IMR-90 (cell line): ENCODE measurements at regions not wholly inside any gene's neighbourhood (a gene's known extent, or its start where the extent isn't known, plus 50 kb on each side); places are given as distances from the start of the nearest gene placed in this dataset.

Experiments used
- ATAC-seq: fragments of 200-7000 bp; cut with Tn5 transposase; 2 replicates; pipeline ENCODE4 v1.9.1; 2020; ENCODE audit warnings: low read depth, mild to moderate bottlenecking, moderate library complexity
- BruUV-seq: library from RNA; stranded (reverse); fragments of 400-500 nt; replicated peaks from 2 replicates; lab custom pipeline; 2021; lab: Mats Ljungman, UMichigan
- CTCF ChIA-PET: fragments of 300-600 bp; formaldehyde crosslinking; extraction: SDS; loops from one replicate; lab custom pipeline; 2021; ENCODE audit warnings: antibody characterized with exemption; lab: Yijun Ruan, JAX
- POLR2A ChIA-PET: fragments of 300-600 bp; sonication (Branson Sonifier 250); formaldehyde crosslinking; loops from one replicate; lab custom pipeline; 2022; ENCODE audit warnings: antibody characterized with exemption; ENCODE audit not compliant: unreplicated experiment; lab: Charles Lee
- DNase-seq: peaks from one replicate; pipeline ENCODE4 v3.0.0; 2013
- H2AFZ ChIP-seq: replicated peaks from 2 replicates; pipeline ENCODE3; 2013; ENCODE audit warnings: low read length, mild to moderate bottlenecking; ENCODE audit not compliant: poor library complexity
- H2AK5ac ChIP-seq: 2 replicates; pipeline ENCODE4 v1.6.1; 2013; ENCODE audit warnings: low read depth, low read length, inconsistent platforms
- H2AK9ac ChIP-seq: replicated peaks from 2 replicates; pipeline ENCODE3; 2013; ENCODE audit warnings: mild to moderate bottlenecking, low read depth, low read length, moderate library complexity; ENCODE audit not compliant: poor library complexity
- H2BK120ac ChIP-seq: 2 replicates; pipeline ENCODE4 v1.6.1; 2013; ENCODE audit warnings: low read depth, low read length, inconsistent platforms
- H2BK15ac ChIP-seq: 3 replicates; pipeline ENCODE4 v1.6.1; 2013; ENCODE audit warnings: low read depth, low read length, inconsistent platforms
- H2BK20ac ChIP-seq: 2 replicates; pipeline ENCODE4 v1.6.1; 2013; ENCODE audit warnings: low read depth, mild to moderate bottlenecking, inconsistent platforms, low read length, moderate library complexity
- H2BK5ac ChIP-seq: 2 replicates; pipeline ENCODE4 v1.6.1; 2013; ENCODE audit warnings: mild to moderate bottlenecking, low read depth, low read length, inconsistent platforms; ENCODE audit not compliant: poor library complexity, severe bottlenecking
- H3K14ac ChIP-seq: replicated peaks from 2 replicates; pipeline ENCODE4 v1.6.1; 2013; ENCODE audit warnings: low read depth, low read length, inconsistent platforms
- H3K18ac ChIP-seq: 2 replicates; pipeline ENCODE4 v1.6.1; 2013; ENCODE audit warnings: low read depth, low read length, control low read depth
- H3K23ac ChIP-seq: 2 replicates; pipeline ENCODE4 v1.6.1; 2013; ENCODE audit warnings: low read depth, low read length, inconsistent platforms
- H3K27ac ChIP-seq: 2 replicates; pipeline ENCODE4 v1.5.1; 2013; ENCODE audit warnings: mild to moderate bottlenecking, control low read depth, low read length; ENCODE audit not compliant: insufficient read depth
- H3K27me3 ChIP-seq: 2 replicates; pipeline ENCODE4 v1.6.1; 2013; ENCODE audit warnings: low read length; ENCODE audit not compliant: control insufficient read depth, insufficient read depth
- H3K36me3 ChIP-seq: 2 replicates; pipeline ENCODE4 v1.6.1; 2013; ENCODE audit warnings: low read length, mixed read lengths; ENCODE audit not compliant: control insufficient read depth, insufficient read depth
- H3K4ac ChIP-seq: 2 replicates; pipeline ENCODE4 v1.6.1; 2013; ENCODE audit warnings: low read depth, low read length, inconsistent platforms
- H3K4me1 ChIP-seq: 2 replicates; pipeline ENCODE4 v1.6.1; 2013; ENCODE audit warnings: low read length, mixed read lengths; ENCODE audit not compliant: control insufficient read depth, insufficient read depth
- H3K4me2 ChIP-seq: 2 replicates; pipeline ENCODE4 v1.6.1; 2013; ENCODE audit warnings: low read depth, mild to moderate bottlenecking, control low read depth, low read length, moderate library complexity
- H3K4me3 ChIP-seq: 2 replicates; pipeline ENCODE4 v1.5.1; 2013; ENCODE audit warnings: low read depth, mild to moderate bottlenecking, control low read depth, low read length, moderate library complexity; ENCODE audit not compliant: insufficient read depth
- H3K56ac ChIP-seq: 2 replicates; pipeline ENCODE4 v1.6.1; 2013; ENCODE audit warnings: low read length, inconsistent platforms; ENCODE audit not compliant: insufficient read depth; ENCODE audit errors: extremely low read depth
- H3K79me1 ChIP-seq, 2 experiments: 2 replicates each; pipeline ENCODE4 v1.6.1; 2013; ENCODE audit warnings: low read length in 2 of 2, inconsistent platforms in 1 of 2, low read depth in 1 of 2
- H3K9ac ChIP-seq: 2 replicates; pipeline ENCODE4 v1.6.1; 2013; ENCODE audit warnings: low read depth, low read length, control low read depth
- H3K9me1 ChIP-seq: 2 replicates; pipeline ENCODE4 v1.6.1; 2013; ENCODE audit warnings: low read length, inconsistent platforms; ENCODE audit not compliant: insufficient read depth
- H3K9me3 ChIP-seq: 2 replicates; pipeline ENCODE4 v1.6.1; 2013; ENCODE audit warnings: low read length; ENCODE audit not compliant: control insufficient read depth, insufficient read depth
- H4K20me1 ChIP-seq: 2 replicates; pipeline ENCODE4 v1.6.1; 2013; ENCODE audit warnings: low read length, inconsistent platforms; ENCODE audit not compliant: insufficient read depth
- H4K5ac ChIP-seq: 2 replicates; pipeline ENCODE4 v1.6.1; 2013; ENCODE audit warnings: mild to moderate bottlenecking, low read depth, low read length, control low read depth
- H4K8ac ChIP-seq, 2 experiments: 2 replicates each; pipeline ENCODE4 v1.6.1; 2013; ENCODE audit warnings: low read depth in 2 of 2, low read length in 2 of 2, control low read depth in 1 of 2, inconsistent platforms in 1 of 2
- H4K91ac ChIP-seq: 2 replicates; pipeline ENCODE4 v1.6.1; 2013; ENCODE audit warnings: low read depth, low read length, inconsistent platforms; ENCODE audit not compliant: insufficient read depth
- CEBPB ChIP-seq: IDR thresholded peaks from 2 replicates; pipeline ENCODE4 v1.6.1; 2012; ENCODE audit warnings: low read depth, low read length, improper control_type of control experiment
- CTCF ChIP-seq: conservative IDR thresholded peaks from 2 replicates; pipeline ENCODE4 v1.5.1; 2012; ENCODE audit warnings: mild to moderate bottlenecking, low read depth, low read length, improper control_type of control experiment
- FOS ChIP-seq: fragments of 150-350 bp; IDR thresholded peaks from 2 replicates; pipeline ENCODE4 v1.6.1; 2016; ENCODE audit warnings: low read depth, low read length
- MAZ ChIP-seq: IDR thresholded peaks from 2 replicates; pipeline ENCODE4 v1.6.1; 2012; ENCODE audit warnings: low read depth, mild to moderate bottlenecking, low read length, improper control_type of control experiment, moderate library complexity, borderline replicate concordance
- MXI1 ChIP-seq: IDR thresholded peaks from 2 replicates; pipeline ENCODE4 v1.6.1; 2012; ENCODE audit warnings: low read depth, mild to moderate bottlenecking, low read length, moderate library complexity, borderline replicate concordance
- RAD21 ChIP-seq: IDR thresholded peaks from 2 replicates; pipeline ENCODE4 v1.6.1; 2012; ENCODE audit warnings: low read length, improper control_type of control experiment
- SMC3 ChIP-seq: fragments of 150-350 bp; IDR thresholded peaks from 2 replicates; pipeline ENCODE4 v1.6.1; 2016; ENCODE audit warnings: low read depth, mild to moderate bottlenecking, antibody characterized with exemption, low read length, moderate library complexity
- USF2 ChIP-seq: fragments of 150-350 bp; IDR thresholded peaks from 2 replicates; pipeline ENCODE4 v1.6.1; 2017; ENCODE audit warnings: mild to moderate bottlenecking, antibody characterized with exemption, low read length, low read depth
- WGBS, 2 experiments: methylation state at CpG; one replicate each; pipeline versions ENCODE4 v1.1.5 to v1.1.7; 2013; ENCODE audit warnings: missing lambda C conversion rate in 2 of 2; ENCODE audit not compliant: insufficient read length in 1 of 2; ENCODE audit errors: extremely low coverage in 2 of 2; 5-methylcytosine and 5-hydroxymethylcytosine counted together
- dilution Hi-C: fragments of 300-500 bp; cut with HindIII; formaldehyde crosslinking; loops from one replicate; pipeline ENCODE4 v1.14.3; 2018; ENCODE audit warnings: low sequenced_read_pairs; ENCODE audit not compliant: unreplicated experiment
- in situ Hi-C: fragments of 300-500 bp; cut with MboI; formaldehyde crosslinking; loops from 3 replicates; pipeline ENCODE4 v1.14.3; 2019; ENCODE audit warnings: low sequenced_read_pairs, inconsistent platforms, mixed read lengths
- intact Hi-C: fragments of 100-400 bp; cut with micrococcal nuclease; formaldehyde crosslinking; loops from 2 replicates; pipeline ENCODE4 v1.10.0; 2022

GRCh38 chr7:131094685-131095084 is 233.0 kb upstream of the MKLN1 start:
- H2BK15ac ChIP-seq, result no peak overlapping the region
- no peaks in the 10 kb centered on the region for H3K27me3 ChIP-seq
- H3K79me1 ChIP-seq, result peaks cover 39 to 68% of the 10 kb centered on the region in 2 experiments
- ChIA-PET CTCF (no interaction called here), POLR2A (no interaction called here)
- H3K36me3 ChIP-seq, result peaks cover 11% of the 10 kb centered on the region
- no peak overlapping the region for H2BK120ac ChIP-seq
- in situ Hi-C loops (no loop called here), intact Hi-C loops (no loop called here), dilution Hi-C loops (no loop called here)
- H4K5ac ChIP-seq, result no peak overlapping the region
- no peak for DNase-seq
- H3K14ac ChIP-seq, result no peak overlapping the region
- peaks cover 73% of the 10 kb centered on the region for H4K20me1 ChIP-seq
- no peak overlapping the region for H2AK9ac ChIP-seq
- H3K23ac ChIP-seq, result no peak overlapping the region
- no peak overlapping the region for H4K8ac ChIP-seq
- H3K4me2 ChIP-seq, result no peak overlapping the region
- H2AFZ ChIP-seq, result no peak overlapping the region
- H3K27ac ChIP-seq, result no peak overlapping the region
- H3K4me1 ChIP-seq, result peaks cover 4% of the 10 kb centered on the region
- no peak overlapping the region for H3K4me3 ChIP-seq
- H3K9me1 ChIP-seq, result peaks cover 8% of the 10 kb centered on the region; the same call in 1 of the 2 replicates
- H3K9me3 ChIP-seq, result no peaks in the 10 kb centered on the region
- H2AK5ac ChIP-seq, result no peak overlapping the region
- no peak for TF ChIP-seq SMC3
- TF ChIP-seq CEBPB, result no peak
- no peak for TF ChIP-seq USF2
- no peak for TF ChIP-seq RAD21
- no peak for TF ChIP-seq MXI1
- no peak for TF ChIP-seq CTCF
- no peak for TF ChIP-seq FOS
- TF ChIP-seq MAZ, result no peak
- WGBS, 2 experiments, result 87% methylated on average over 7 of the region's 11 CpGs; no CpG with 5 or more reads in 1 of the 2 experiments
- no peak overlapping the region for H3K56ac ChIP-seq
- H2BK5ac ChIP-seq, result no peak overlapping the region
- no peak overlapping the region for H3K4ac ChIP-seq
- no peak overlapping the region for H3K18ac ChIP-seq
- no peak overlapping the region for H2BK20ac ChIP-seq
- no TSS peak for BruUV-seq
- ATAC-seq, result no peak
- no peak overlapping the region for H4K91ac ChIP-seq
- no peak overlapping the region for H3K9ac ChIP-seq
